GM21723 (cell line): ENCODE measurements at regions not wholly inside any gene's neighbourhood (a gene's known extent, or its start where the extent isn't known, plus 50 kb on each side); places are given as distances from the start of the nearest gene placed in this dataset.
"Not testable (repeated sequence)": the region's sequence is repeated elsewhere in the genome, so short reads cannot be mapped to it uniquely, and the experiment has no call there.

Source experiments
- ATAC-seq: cut with Tn5 transposase; IDR thresholded peaks from one replicate; pipeline ENCODE4 v1.9.1; 2021; ENCODE audit warnings: mild to moderate bottlenecking, moderate library complexity; ENCODE audit not compliant: unreplicated experiment

DNA sequence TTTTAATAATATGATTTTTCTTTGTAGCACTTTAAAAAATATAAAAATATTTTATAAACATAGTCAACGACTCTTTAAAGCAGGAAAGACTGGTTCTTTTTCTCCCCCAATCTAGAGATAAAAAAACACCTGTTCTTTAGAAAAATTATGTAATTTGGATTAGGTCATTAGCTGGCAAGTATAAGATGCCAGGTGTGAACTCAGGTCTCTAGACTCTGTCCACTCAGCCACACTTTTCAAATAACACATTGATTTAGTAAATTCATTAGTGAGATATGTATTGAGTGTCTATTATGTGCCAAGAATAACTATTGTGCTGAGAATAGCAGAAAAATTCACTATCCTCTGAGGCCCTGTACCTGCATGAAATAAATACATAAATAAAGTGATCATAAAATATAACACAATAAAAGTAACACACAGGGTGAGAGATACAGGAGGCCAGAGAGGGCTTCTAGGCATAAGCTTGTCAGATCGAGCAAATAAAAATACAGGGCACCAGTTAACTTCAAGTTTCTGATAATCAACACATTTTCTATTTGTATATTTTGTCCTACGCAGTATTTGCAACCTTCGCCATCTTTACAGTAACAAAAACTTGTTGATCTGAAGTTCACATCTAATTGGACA, 867.1 kb upstream of the GBE1 start:
- no peak for ATAC-seq

DNA sequence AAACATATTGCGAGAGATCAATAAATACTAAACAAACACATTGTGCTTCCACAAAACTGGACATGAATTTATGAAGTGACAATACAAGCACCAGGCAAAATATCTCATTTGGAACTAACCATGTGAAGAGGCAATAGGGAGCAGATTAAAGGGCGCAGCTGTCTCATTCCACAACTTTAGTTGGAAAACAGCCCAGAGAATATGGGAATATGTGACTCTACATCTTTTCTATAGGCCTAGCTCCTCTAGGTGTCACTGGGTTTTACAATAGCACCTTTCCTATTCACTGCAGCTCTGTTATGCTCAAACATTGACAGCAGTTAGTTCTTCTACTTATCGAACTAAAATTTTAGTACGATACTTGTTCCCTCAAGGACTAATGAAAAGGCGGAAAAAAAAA, 866.3 kb upstream of the GBE1 start:
- ATAC-seq, result no peak

DNA sequence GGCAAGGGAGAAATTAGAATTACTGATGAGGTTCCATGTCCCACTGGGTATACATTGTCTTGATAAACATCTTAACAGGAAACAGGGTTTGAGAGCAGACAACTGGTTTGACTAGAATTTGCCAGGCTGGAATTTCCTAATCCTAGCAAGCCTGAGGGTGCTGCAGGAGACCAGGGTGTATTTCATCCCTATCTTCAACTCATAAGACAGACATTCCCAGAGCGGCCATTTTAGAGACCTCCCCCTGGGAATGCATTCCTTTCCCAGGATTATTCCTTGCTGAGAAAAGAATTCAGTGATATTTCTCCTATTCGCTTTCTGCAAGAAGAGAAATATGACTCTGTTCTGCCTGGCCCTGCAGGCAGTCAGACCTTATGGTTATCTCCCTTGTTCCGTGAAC, 859.3 kb upstream of the GBE1 start:
- ATAC-seq, result not testable (repeated sequence)

DNA sequence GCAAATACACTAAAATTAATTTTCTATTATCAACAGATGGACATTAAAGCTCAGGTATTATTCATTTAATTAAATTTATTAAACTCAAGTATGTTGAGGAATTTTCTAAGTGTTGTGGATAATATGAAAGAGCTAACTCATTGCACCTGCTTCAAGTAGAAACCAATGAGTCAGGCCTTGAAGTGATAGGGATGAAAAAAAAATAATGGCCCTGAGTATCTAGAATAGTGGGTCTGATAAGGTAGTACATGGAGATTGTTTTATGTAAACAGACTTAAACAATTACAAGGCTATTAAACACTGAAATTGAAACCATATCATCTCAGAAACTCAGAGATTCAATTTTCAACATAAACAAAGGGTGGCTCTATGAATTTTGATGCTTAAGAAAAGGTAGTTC, 857.1 kb upstream of the GBE1 start:
- ATAC-seq, result no peak

DNA sequence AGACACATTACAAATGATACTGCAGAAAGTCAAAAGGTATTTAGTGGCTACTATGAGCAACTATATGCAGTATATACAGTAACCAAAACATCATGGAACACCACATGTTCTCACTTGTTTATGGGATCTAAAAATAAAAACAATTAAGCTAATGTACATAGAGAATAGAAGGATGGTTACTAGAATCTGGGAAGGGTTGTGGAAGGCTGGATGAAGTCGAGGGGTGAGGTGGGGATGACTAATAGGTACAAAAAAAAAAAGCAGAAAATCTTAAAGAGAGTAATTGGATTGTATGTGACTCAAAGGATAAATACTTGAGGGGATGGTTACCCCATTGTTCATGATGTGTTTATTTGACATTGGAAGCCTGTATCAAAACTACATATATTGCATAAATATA, 848.8 kb upstream of the GBE1 start:
- no peak for ATAC-seq

DNA sequence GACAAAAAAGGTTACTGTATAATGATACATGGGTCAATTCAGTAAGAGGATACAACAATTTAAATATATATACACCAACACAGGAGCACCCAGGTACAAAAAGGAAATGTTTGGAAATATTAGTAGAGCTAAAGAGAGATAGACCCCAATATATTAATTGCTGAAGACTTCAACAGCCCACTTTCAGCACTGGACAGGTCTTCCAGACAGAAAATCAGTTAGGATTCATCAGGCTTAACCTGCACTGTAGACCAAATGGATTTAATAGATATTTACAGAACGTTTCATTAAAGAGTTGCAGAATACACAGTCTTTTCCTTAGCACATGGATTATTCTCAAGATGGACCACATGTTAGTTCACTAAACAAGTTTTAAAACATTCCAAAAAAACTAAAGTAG, 845.9 kb upstream of the GBE1 start:
- ATAC-seq, result no peak

DNA sequence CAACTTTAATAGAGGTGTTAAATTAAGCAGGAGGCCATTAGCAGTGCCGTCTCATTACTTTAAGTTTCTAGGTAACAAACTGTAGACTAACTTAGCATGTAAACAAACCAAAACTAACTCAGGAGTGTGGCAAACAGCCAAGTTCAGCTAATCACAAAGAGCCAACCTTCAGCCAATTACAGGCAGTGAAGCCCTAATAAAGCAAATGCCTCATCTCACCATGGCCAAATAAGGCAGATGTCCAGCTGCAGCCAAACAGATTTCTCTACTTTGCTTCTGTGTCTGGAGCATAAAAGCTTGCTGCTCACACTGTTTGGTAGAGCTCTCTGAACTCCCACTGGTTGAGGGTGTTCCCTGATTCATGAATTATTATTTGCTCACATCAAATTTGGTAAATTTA, 835.4 kb upstream of the GBE1 start:
- no peak for ATAC-seq

DNA sequence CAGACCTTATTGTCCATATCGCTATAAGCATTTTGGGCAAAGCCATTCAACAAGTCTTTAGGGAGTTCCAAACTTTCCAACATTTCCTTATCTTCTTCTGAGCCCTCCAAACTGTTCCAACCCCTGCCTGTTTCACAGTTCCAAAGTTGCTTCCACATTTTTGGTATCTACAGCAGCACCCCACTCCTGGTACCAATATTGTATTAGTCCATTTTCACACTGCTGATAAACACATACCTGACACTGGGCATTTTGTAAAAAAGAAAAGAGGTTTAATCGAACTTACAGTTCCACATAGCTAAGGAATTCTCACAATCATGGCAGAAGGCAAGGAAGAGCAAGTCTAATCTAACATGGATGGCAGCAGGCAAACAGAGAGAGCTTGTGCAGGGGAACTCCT, 834.1 kb upstream of the GBE1 start:
- no peak for ATAC-seq

DNA sequence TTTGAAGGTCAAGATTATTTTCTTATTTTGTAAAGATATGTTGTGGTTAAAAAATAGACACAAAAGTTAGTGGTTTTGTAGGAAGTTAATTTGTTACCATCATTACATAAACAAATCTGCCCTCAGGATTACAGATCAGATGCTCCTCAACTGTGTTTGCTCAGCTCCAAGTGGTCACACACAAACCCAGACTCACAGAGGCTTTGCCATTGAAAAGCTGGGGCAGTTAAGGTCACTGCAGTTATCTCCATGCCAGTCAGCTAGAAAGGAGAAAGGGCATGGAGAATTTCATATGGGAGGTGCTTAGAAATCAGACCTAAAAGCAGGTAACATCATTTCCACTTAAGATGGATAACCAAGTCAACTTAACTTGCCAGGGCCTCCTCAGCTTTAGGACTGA, 825.7 kb upstream of the GBE1 start:
- ATAC-seq, result no peak

DNA sequence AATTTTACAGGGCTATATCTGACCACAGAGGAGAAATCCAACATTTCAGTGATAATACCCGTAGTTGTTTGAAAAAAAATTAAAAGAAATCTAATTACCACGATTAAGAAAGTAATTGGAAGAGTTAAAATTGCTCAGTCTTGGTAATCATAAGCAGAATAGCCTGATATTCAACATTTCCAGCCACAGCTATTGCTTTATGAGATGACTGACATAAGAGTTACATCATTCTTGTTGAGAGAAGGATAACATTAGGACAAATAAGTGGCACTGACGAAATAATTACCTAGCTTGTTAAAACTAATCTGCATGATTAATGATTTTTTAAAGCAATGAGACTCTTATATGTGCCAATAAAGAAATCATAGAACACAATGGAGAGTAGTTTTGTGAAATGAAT, 825.0 kb upstream of the GBE1 start:
- ATAC-seq, result no peak

DNA sequence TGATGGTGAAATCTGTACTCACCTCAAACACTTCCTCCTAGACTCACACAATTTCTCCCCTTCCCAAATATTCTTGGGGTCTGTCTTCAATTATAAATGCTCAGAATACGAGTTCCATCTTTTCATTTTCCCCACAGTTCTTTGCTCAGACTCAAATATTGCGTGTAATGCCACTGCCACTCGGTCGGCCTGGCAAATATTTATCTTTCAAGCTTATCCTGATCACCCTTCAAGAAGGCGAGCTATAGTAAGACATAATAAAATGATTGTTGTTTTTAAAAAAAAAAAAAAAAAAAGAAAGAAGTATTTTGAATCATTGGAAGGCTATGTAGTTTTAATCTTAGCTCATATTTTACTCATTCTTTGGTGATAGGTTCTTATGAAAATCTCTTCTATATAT, 824.6 kb upstream of the GBE1 start:
- not testable (repeated sequence) for ATAC-seq

DNA sequence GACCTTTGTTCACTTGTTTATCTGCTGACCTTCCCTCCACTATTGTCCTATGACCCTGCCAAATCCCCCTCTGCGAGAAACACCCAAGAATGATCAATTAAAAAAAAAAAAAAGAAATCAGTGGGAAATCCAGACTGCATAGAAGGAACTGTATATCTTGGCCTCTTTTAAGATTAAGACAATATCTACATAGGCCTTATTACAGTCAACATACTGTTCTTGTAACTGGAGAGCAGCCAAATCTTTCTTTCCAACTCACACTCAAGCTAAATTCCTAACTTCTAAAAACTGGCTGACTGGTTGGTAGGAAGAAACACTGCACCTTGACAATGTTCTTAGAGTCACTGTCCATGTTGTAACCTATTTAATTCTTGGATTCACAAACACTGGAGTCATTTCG, 824.1 kb upstream of the GBE1 start:
- not testable (repeated sequence) for ATAC-seq

DNA sequence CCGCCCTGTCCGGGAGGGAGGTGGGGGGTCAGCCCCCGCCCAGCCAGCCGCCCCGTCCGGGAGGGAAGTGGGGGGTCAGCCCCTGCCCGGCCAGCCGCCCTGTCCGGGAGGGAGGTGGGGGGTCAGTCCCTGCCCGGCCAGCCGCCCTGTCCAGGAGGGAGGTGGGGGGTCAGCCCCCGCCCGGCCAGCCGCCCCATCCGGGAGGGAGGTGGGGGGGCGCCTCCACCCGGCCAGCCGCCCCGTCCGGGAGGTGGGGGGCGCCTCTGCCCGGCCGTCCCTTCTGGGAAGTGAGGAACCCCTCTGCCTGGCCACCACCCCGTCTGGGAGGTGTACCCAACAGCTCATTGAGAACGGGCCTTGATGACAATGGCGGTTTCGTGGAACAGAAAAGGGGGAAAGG, 823.4 kb upstream of the GBE1 start:
- not testable (repeated sequence) for ATAC-seq

DNA sequence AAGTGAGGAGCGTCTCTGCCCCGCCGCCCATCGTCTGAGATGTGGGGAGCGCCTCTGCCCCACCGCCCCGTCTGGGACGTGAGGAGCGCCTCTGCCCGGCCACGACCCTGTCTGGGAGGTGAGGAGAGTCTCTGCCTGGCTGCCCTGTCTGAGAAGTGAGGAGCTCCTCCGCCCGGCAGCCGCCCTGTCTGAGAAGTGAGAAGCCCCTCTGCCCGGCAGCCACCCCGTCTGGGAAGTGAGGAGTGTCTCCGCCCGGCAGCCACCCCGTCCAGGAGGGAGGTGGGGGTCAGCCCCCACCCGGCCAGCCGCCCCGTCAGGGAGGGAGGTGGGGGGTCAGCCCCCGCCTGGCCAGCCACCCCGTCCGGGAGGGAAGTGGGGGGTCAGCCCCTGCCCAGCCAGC, 823.0 kb upstream of the GBE1 start:
- ATAC-seq, result not testable (repeated sequence)

DNA sequence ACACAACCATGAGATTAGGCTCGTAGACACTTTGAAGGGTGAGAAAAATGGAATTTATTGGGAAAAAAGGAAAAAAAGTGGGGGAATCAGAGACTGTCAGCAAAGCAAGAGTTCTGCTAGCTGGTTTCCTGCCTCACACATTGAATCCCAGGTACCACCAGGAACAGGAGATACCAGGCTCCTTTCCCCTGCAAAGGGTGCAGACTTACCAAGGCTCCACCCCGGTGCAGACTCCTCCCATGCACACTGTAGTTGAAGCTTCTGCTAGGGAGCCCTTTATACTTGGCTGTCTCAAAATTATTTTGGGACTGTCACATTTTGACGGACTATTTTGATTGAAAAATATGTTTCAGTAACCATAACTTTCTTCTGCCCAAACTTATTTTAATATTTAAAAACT, 819.9 kb upstream of the GBE1 start:
- no peak for ATAC-seq

DNA sequence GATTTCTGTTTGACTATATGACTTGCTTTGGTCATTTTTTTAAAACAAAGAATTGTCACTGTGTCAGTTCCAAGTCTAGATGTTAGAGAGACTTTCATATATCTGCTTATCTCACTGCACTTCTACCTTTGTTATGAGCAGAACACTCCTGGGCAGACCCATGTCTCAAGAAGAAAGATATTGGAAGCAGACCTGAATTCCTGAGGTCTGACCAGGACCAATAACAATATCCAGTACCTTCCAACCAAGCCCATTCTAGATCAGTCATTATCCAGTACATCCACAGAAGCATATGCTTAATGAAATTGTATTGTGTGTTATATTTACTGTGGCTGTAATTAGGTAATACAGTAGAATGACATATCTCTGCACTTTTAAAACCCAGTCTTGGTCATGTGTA, 811.3 kb upstream of the GBE1 start:
- ATAC-seq, result no peak

DNA sequence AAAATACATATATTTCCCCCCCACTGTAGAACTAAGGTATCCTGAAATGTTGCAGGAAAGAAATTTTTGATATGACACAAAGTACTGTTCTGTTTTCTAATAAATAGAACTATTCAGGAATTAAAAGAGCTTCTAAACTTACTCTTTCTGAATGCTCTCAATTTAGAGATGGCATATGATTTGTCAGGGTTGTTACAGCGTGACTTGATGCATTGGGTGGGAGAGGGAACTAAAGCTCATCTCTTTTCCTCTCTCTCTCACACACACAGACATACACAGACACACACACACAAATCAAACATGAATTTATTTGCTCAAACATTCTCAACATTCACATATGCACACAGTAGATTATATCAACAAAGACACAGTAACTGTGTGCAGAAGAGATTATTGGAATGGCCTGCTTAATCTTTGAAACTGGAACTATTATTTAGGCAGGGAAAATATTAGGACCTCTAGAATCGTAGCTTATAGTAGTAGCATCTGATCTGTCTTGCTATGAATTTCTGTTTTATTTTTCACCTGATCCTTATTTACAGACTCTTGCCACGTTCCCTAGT, 807.4 kb upstream of the GBE1 start:
- ATAC-seq, result no peak

DNA sequence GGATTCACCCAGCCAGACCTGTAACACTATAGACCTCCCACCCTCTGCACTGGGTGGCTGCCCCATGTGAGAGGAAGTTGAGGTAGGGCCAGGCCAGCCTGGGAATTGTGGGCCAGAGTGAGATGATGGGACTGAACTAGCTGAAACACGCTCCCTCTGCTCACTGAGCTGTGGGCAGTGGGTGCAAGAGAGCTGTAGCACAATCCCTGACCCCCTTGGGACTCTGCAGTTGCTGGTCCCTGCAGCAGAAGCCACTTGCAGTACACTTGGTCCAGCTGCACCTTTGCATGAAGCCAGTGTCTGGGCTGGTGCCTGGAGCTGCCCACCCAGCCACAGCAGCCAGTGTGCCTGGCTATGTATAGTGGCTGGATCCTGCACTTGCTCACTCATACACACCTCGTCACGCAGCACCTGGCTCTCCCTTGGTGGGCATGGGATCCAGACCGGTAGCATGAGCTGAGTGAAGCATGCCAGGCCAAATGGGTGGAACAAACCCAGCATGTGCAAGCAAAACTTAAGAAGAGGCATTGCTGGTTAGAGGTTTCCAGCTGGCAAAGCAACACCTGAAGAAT, 805.7 kb upstream of the GBE1 start:
- no peak for ATAC-seq

DNA sequence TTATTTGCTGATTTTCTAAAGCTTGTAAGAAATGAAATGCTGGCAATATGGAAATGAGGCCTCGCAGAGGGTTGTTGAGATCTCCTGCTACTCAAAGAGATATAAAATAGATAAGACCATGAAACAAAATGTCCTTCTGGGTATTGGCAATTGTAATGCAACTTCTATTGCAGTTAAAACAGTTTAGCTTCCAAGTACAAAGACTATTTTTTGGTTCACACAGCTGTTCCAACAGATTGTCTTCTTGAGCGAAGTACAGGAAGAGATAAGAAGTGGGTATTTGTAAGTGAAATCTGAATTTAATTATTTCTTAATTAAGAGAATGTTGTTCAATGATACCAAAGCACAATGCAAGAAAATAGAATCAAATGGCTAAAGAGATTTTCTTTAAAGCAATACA, 801.5 kb upstream of the GBE1 start:
- ATAC-seq, result no peak

DNA sequence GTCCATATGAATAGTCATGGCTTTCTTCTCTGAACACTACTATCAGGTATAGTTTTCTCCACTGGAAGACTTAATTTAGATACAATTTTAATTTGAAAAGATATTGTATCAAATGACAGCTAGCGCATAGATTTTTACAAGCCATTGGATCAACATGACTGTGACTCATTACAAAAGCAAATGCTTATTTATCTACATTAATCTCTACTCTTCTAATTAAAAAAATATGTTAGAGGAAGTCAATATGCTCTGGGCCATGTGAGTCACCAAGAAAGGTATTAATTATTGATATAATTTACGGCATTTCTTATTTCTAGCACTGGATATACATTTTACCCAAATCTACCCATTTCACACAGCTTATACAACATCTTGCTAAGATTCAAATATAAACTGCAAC, 800.3 kb upstream of the GBE1 start:
- no peak for ATAC-seq

DNA sequence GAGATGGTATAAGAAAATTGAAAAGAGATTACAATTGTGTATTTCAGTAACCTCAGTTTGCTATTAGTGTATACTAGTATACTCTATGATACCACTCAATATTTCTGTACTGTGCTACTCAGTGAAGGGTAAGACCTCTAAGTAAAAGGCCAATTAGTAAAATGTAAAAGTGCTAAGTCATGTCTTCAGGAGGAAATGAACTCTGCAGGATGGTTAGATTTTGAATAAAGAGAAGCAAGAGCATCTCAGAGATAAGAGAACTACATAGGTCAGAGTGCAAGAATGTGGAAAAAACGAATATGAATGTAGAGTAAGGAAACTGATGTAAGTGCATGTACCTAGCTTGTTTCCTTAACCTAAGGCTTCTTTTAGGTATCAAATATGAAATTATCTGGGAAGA, 796.6 kb upstream of the GBE1 start:
- ATAC-seq, result no peak

DNA sequence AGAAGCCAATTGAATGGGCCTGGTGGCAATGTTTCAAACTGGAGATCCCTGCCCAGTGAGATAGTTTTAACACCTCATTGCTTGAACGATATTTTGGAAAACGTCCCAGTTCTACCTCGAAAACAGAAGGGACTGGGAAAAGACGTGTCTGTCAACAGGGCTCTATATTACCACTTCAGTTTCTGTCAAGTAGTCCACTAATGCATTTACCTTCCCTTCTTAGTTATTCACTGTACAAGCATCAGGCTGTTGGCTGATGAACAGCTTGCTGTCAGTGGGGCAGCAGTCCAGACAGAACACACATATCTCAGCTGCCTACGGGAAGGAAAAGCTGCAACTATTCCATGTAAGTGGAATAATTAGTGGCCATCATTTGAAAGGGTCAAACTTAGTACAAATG, 794.7 kb upstream of the GBE1 start:
- no peak for ATAC-seq

DNA sequence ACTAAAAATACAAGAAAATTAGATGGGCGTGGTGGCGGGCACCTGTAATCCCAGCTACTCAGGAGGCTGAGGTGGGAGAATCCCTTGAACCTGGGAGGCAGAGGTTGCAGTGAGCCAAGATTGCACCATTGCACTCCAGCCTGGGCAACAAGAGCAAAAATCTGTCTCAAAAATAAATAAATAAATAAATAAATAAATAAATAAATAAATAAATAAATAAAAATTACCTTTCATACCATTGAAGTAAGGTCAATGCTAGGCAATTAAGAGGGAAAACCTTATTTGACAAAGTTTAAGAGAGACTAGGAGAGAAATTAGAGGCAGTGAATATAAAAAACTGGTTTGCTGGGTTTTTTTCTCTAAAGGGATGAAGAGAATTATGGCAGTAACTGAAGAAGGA, 781.1 kb upstream of the GBE1 start:
- ATAC-seq, result not testable (repeated sequence)
